Neural cell (in vitro differentiated cells): ENCODE measurements at regions not wholly inside any gene's neighbourhood (a gene's known extent, or its start where the extent isn't known, plus 50 kb on each side); places are given as distances from the start of the nearest gene placed in this dataset.

Experiments
- CTCF ChIP-seq: fragments of 450-650 bp; IDR thresholded peaks from 2 replicates; pipeline ENCODE4 v1.5.1; 2014; ENCODE audit warnings: antibody characterized with exemption, mild to moderate bottlenecking, moderate library complexity; ENCODE audit not compliant: poor library complexity, severe bottlenecking
- POLR2AphosphoS5 ChIP-seq: IDR thresholded peaks from 2 replicates; pipeline ENCODE4 v1.6.1; 2012

DNA sequence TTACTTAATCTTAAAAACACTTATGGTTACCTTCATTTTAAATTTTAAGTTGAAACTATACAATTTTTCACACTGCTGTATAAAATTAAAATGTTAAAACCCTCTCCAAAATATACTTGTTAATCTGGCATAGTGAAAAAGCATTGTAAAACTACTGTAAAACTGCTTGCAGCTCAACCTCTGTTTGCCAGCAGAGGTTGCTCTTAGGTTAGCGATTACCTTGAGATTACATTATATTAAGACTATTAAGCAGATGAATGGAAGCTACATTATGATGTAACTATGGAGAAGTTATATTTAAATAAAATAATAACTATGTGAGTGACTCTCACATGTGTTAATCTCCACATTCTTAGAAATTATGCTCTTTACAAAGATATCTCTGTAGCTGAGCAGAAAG is 143.6 kb upstream of the SLITRK3 start:
- TF ChIP-seq CTCF (peak; percentile 74), POLR2AphosphoS5 (no peak)
